Right atrium auricular region (tissue), 2 donors: ENCODE measurements at regions not wholly inside any gene's neighbourhood (a gene's known extent, or its start where the extent isn't known, plus 50 kb on each side); places are given as distances from the start of the nearest gene placed in this dataset.

Experiments used
- DNase-seq: peaks from one replicate; pipeline ENCODE4 v3.0.0-alpha.2; 2019; ENCODE audit warnings: low spot score
- H3K27ac ChIP-seq, 2 donors: fragments of 200-600 bp; sonication (generic); 1 replicate in 1 of 2; 2 replicates in 1 of 2; pipeline ENCODE4 v1.5.1; 2016 to 2019
- H3K27me3 ChIP-seq, 2 donors: fragments of 200-600 bp; sonication (generic); one replicate each; pipeline versions ENCODE4 v1.5.1 to v1.6.0; 2017 to 2019
- H3K36me3 ChIP-seq: fragments of 200-600 bp; sonication (generic); one replicate; pipeline ENCODE4 v1.5.1; 2016
- H3K4me1 ChIP-seq, 2 donors: fragments of 200-600 bp; sonication (generic); one replicate each; pipeline versions ENCODE4 v1.5.1 to v1.6.0; 2017 to 2019
- H3K4me3 ChIP-seq, 2 donors: fragments of 200-600 bp; sonication (generic); 1 replicate in 1 of 2; 2 replicates in 1 of 2; pipeline ENCODE4 v1.5.1; 2017 to 2019; ENCODE audit warnings: mild to moderate bottlenecking in 1 of 2, moderate library complexity in 1 of 2
- H3K9me3 ChIP-seq, 2 donors: fragments of 200-600 bp; sonication (generic); one replicate each; pipeline ENCODE4 v1.5.1; 2019
- TF ChIP-seq, protein P1 (sequence below), 2 donors: fragments of 200-600 bp; sonication (generic); IDR thresholded peaks; one replicate each; pipeline ENCODE4 v1.5.1; 2019; ENCODE audit warnings: antibody characterized with exemption in 2 of 2

- Histone ChIP-seq H3K4me3 (no peak overlapping the region), H3K4me1 (no peaks in the 10 kb centered on the region), H3K36me3 (no peaks in the 10 kb centered on the region), H3K9me3 (no peaks in the 10 kb centered on the region), H3K27me3 (no peaks in the 10 kb centered on the region), H3K27ac (no peak overlapping the region)
- TF ChIP-seq, protein P1, sequence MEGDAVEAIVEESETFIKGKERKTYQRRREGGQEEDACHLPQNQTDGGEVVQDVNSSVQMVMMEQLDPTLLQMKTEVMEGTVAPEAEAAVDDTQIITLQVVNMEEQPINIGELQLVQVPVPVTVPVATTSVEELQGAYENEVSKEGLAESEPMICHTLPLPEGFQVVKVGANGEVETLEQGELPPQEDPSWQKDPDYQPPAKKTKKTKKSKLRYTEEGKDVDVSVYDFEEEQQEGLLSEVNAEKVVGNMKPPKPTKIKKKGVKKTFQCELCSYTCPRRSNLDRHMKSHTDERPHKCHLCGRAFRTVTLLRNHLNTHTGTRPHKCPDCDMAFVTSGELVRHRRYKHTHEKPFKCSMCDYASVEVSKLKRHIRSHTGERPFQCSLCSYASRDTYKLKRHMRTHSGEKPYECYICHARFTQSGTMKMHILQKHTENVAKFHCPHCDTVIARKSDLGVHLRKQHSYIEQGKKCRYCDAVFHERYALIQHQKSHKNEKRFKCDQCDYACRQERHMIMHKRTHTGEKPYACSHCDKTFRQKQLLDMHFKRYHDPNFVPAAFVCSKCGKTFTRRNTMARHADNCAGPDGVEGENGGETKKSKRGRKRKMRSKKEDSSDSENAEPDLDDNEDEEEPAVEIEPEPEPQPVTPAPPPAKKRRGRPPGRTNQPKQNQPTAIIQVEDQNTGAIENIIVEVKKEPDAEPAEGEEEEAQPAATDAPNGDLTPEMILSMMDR (IDR thresholded peaks at IDR 0.05) = no peak
- no peak for DNase-seq
Measured at GRCh38 chr7:41872966-41873365, 170.1 kb upstream of the INHBA start.

DNA sequence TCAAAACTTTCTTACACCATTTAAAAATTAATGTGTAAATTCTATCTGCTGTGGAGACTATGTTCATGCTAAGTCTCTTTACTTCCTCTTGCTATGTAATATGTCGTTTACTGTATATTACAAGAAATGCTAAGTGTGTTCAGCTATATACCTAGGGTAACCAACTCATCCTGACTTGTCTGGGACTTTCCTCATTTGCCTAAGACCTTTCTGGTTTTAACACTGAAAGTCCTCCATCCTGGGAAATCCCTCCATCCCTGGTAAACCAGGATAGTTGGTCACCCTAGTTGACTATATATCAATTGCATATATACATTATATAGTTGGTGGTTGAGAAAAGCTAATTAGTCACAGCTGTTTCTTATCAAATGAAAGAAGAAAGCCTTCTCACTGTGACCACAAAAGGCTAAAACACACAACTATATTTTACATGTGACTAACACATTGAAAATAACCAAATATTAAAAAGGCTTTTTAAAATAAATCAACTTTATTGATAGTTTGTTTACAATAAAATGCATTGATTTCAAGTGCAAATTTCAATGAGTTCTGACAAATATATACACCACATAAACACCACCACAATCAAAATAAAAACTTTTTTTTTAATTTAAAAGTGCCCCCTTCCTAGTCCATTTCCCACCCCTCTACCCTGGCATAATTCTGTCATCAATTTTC is 167.7 kb upstream of the INHBA start:
- Histone ChIP-seq H3K4me3 (no peak overlapping the region), H3K36me3 (no peaks in the 10 kb centered on the region), H3K27me3 (no peaks in the 10 kb centered on the region), H3K27ac (peak overlapping the region in 1 of 2 donors; percentile 9), H3K9me3 (peaks cover 0 to 4% of the 10 kb centered on the region in 2 donors), H3K4me1 (no peaks in the 10 kb centered on the region)
- DNase-seq = no peak
- TF ChIP-seq, protein P1 (IDR thresholded peaks at IDR 0.05) = no peak

- DNase-seq = no peak
- no peaks in the 10 kb centered on the region for H3K36me3 ChIP-seq
- H3K27ac ChIP-seq = peak overlapping the region in 1 of 2 donors; percentile 9
- H3K27me3 ChIP-seq = no peaks in the 10 kb centered on the region
- TF ChIP-seq, protein P1 (IDR thresholded peaks at IDR 0.05) = no peak
- H3K4me1 ChIP-seq = no peaks in the 10 kb centered on the region
- H3K9me3 ChIP-seq = peaks cover 0 to 10% of the 10 kb centered on the region in 2 donors
- H3K4me3 ChIP-seq = no peak overlapping the region
Measured at GRCh38 chr7:41869997-41870396, 167.1 kb upstream of the INHBA start.

DNA sequence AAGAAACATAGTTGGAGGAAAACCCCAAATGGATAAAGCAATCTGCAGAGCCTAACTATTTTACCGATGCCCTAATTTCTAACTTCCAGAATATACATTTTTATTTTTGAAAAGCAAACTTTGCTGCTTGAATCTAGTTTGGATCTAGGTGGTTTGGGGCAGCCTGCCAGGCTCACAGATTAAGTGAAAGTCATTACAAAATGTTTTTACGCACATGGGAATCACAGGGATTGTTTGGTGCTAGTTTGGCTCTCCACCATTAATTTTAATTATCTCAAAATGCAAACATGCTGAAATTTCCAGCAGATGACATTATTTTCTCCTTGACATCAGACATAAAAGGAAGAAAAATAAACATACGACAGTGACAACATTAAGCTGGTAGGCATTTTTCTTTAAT is 166.7 kb upstream of the INHBA start:
- peaks cover 0 to 10% of the 10 kb centered on the region in 2 donors for H3K9me3 ChIP-seq
- H3K27ac ChIP-seq = peak overlapping the region in 1 of 2 donors; percentile 9
- no peaks in the 10 kb centered on the region for H3K36me3 ChIP-seq
- H3K27me3 ChIP-seq = no peaks in the 10 kb centered on the region
- no peaks in the 10 kb centered on the region for H3K4me1 ChIP-seq
- no peak overlapping the region for H3K4me3 ChIP-seq
- TF ChIP-seq, protein P1 (IDR thresholded peaks at IDR 0.05) = no peak
- DNase-seq = no peak

GRCh38 chr7:41869091-41869490 is 166.2 kb upstream of the INHBA start:
- Histone ChIP-seq H3K4me1 (no peaks in the 10 kb centered on the region), H3K27ac (no peak overlapping the region), H3K36me3 (no peaks in the 10 kb centered on the region), H3K4me3 (no peak overlapping the region), H3K27me3 (no peaks in the 10 kb centered on the region), H3K9me3 (peaks cover 0 to 10% of the 10 kb centered on the region in 2 donors)
- no peak for DNase-seq
- TF ChIP-seq, protein P1 (IDR thresholded peaks at IDR 0.05) = no peak
